ENCODE measurements at regions not wholly inside any gene's neighbourhood (a gene's known extent, or its start where the extent isn't known, plus 50 kb on each side); places are given as distances from the start of the nearest gene placed in this dataset.

DNA sequence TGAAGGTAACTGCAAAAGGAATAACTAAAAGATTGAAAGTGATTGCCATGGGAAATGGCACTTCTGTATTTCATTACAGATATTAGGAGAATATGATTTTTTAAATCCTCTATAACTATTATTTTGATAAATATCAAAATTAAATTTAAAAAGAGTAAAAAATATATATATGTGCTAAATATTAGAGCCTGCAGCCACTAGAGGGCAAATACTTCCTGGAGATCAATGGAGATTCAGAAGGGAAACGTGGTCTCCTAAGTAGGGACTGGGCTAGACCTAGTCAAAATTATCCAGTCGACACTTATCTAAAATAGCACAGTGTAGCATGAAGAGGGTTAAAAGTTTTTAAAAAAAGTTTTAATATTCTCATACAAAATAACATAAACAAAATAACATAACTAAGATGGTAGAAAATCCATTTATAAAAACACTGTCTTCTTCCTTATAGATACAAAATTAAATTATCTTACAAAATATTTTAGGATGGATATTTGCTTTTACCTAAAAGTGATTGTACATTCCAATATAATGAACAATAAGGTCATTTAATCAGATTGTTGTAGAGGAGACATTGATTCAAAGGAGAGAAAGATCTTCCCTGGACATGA, 434.3 kb downstream of the MDFIC start:
- H2BK20ac ChIP-seq (ENCODE audit: low read length), result no peak overlapping the region
- H2BK5ac ChIP-seq (ENCODE audit: low read depth, low read length), result no peak overlapping the region
- no peaks in the 10 kb centered on the region for H3K79me2 ChIP-seq (ENCODE audit: control insufficient read depth in 1 of 2, insufficient read depth in 2 of 2, low read length in 2 of 2)
- H3K9me3 ChIP-seq (ENCODE audit: insufficient read depth in 2 of 2, low read depth in 1 of 2, low read length in 1 of 2), result no peaks in the 10 kb centered on the region
- WGBS, 2 experiments (ENCODE audit: extremely low coverage in 1 of 2, insufficient coverage in 1 of 2, insufficient read length in 1 of 2, insufficient replicate concordance in 2 of 2, low coverage in 1 of 2, low lambda C conversion rate in 2 of 2, missing lambda C conversion rate in 1 of 2), result 73% methylated on average over 2 of the region's 2 CpGs; no CpG with 5 or more reads in 1 of the 2 experiments
- POLR2A ChIA-PET (ENCODE audit: partially characterized antibody), result no interaction called here
- H3K36me3 ChIP-seq (ENCODE audit: control insufficient read depth in 2 of 4, insufficient read depth in 4 of 4, low read length in 3 of 4), result no peaks in the 10 kb centered on the region
- no peak overlapping the region for H3K9ac ChIP-seq (replicated peaks in 1 of 4; ENCODE audit: extremely low read depth in 1 of 4, low read depth in 3 of 4, low read length in 3 of 4)
- H4K20me1 ChIP-seq (replicated peaks in 1 of 2; ENCODE audit: control insufficient read depth in 1 of 2, insufficient read depth in 2 of 2, low read length in 2 of 2), result no peaks in the 10 kb centered on the region
- TF ChIP-seq RAD21 (IDR thresholded peaks at IDR 0.05 in 1 of 2, conservative IDR thresholded peaks at IDR 0.05 in 1 of 2; ENCODE audit: low read depth in 2 of 2, low read length in 2 of 2) (peak; percentile 58 to 64), GTF2F1 (IDR thresholded peaks at IDR 0.05; ENCODE audit: borderline replicate concordance, low read depth, low read length) (no peak), POU5F1 (IDR thresholded peaks at IDR 0.05; ENCODE audit: low read depth, low read length) (no peak), JUN (IDR thresholded peaks at IDR 0.05; ENCODE audit: low read depth, low read length) (no peak), NANOG (IDR thresholded peaks at IDR 0.05; ENCODE audit: insufficient read depth, low read depth, low read length, poor library complexity, severe bottlenecking) (no peak), CTCF (IDR thresholded peaks at IDR 0.05; ENCODE audit: control extremely low read depth in 1 of 3, insufficient read depth in 1 of 3, low read depth in 1 of 3, low read length in 3 of 3) (peak in 2 of 3 experiments; percentile 33 to 34; a peak in 3 of 4 replicates)
- H3K27ac ChIP-seq (ENCODE audit: low read depth, low read length), result no peak overlapping the region
- no peak overlapping the region for H2BK15ac ChIP-seq (ENCODE audit: low read length)
- no peak overlapping the region for H3K18ac ChIP-seq (ENCODE audit: extremely low read depth, low read length)
- no peak overlapping the region for H3K56ac ChIP-seq (replicated peaks; ENCODE audit: insufficient read length, low read depth, low read length)
- H3K4me2 ChIP-seq (ENCODE audit: insufficient read depth in 1 of 2, low read depth in 2 of 2, low read length in 2 of 2), result no peak overlapping the region
- H3K14ac ChIP-seq (ENCODE audit: insufficient read length), result no peak overlapping the region
- no peak overlapping the region for H2BK120ac ChIP-seq (replicated peaks; ENCODE audit: low read depth, low read length)
- H4K8ac ChIP-seq (ENCODE audit: extremely low read depth, insufficient read depth, low read length), result no peak overlapping the region
- H2AFZ ChIP-seq (ENCODE audit: low read length), result no peak overlapping the region
- H3K27me3 ChIP-seq (replicated peaks in 1 of 4; ENCODE audit: control insufficient read depth in 3 of 4, extremely low read depth in 1 of 4, insufficient read depth in 3 of 4, low read length in 3 of 4), result no peaks in the 10 kb centered on the region
- H4K91ac ChIP-seq (replicated peaks; ENCODE audit: insufficient read length, low read length), result no peak overlapping the region
- H3K23me2 ChIP-seq (ENCODE audit: low read depth, low read length), result no peaks in the 10 kb centered on the region
- FAIRE-seq (no peak), DNase-seq (ENCODE audit: low read depth in 1 of 2, low spot score in 2 of 2) (no peak)
- no peaks in the 10 kb centered on the region for H3K4me1 ChIP-seq (replicated peaks in 1 of 4; ENCODE audit: control insufficient read depth in 3 of 4, insufficient read depth in 4 of 4, low read length in 3 of 4)
- no peak overlapping the region for H2AK5ac ChIP-seq (ENCODE audit: low read depth, low read length)
- no peaks in the 10 kb centered on the region for H3K79me1 ChIP-seq (ENCODE audit: low read depth, low read length)
- no peak overlapping the region for H3K23ac ChIP-seq (ENCODE audit: insufficient read length)
- no peak overlapping the region for H3K4me3 ChIP-seq (ENCODE audit: extremely low read depth in 1 of 4, insufficient read depth in 2 of 4, low read depth in 3 of 4, low read length in 4 of 4)
- no peak overlapping the region for H3K4ac ChIP-seq (replicated peaks; ENCODE audit: insufficient read length, low read depth, low read length)
- H2BK12ac ChIP-seq (ENCODE audit: low read depth, low read length), result no peak overlapping the region
- H4K5ac ChIP-seq (ENCODE audit: insufficient read length, low read depth, low read length), result no peak overlapping the region
- CTCF ChIA-PET (ENCODE audit: partially characterized antibody), result interaction anchor here (0.5 to 1.4 kb wide), 5 partner anchors 10 to 1174 kb away, joined by 3 to 4 read pairs (median 3); no protein-coding TSS in a partner anchor
